NCI-H146 treated with DMSO at 0.1 percent for 48 hours (cell line): ENCODE measurements at regions not wholly inside any gene's neighbourhood (a gene's known extent, or its start where the extent isn't known, plus 50 kb on each side); places are given as distances from the start of the nearest gene placed in this dataset.

Experiments used
- DNase-seq: peaks from one replicate; lab custom pipeline; 2025; ENCODE audit not compliant: unreplicated experiment; lab: John Stamatoyannopoulos, UW

- no peak for DNase-seq
Observed at GRCh38 chr4:81573840-81574239, 102.1 kb upstream of the RASGEF1B start.

GRCh38 chr4:81572402-81572801 is 100.7 kb upstream of the RASGEF1B start:
- DNase-seq = no peak

DNA sequence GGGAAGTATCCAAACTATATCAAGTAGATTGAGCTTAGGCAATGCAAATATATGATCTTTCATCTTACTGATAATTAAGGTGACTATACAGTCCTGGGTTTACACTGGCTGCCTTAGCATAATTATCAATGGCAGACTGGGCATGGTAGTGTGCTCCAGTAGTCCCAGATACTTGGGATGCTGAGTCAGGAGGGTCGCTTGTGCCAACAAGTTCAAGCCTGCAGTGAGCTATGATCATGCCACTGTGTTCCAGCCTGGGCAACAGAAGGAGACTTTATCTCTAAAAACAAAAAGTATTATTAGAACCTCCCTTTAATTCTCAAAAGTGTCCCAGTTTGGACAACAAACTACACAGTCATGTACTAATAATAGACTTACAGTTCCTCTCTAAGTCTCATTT is 99.4 kb upstream of the RASGEF1B start:
- no peak for DNase-seq

- DNase-seq = no peak
Observed at GRCh38 chr4:81566161-81566591, 94.5 kb upstream of the RASGEF1B start.

DNA sequence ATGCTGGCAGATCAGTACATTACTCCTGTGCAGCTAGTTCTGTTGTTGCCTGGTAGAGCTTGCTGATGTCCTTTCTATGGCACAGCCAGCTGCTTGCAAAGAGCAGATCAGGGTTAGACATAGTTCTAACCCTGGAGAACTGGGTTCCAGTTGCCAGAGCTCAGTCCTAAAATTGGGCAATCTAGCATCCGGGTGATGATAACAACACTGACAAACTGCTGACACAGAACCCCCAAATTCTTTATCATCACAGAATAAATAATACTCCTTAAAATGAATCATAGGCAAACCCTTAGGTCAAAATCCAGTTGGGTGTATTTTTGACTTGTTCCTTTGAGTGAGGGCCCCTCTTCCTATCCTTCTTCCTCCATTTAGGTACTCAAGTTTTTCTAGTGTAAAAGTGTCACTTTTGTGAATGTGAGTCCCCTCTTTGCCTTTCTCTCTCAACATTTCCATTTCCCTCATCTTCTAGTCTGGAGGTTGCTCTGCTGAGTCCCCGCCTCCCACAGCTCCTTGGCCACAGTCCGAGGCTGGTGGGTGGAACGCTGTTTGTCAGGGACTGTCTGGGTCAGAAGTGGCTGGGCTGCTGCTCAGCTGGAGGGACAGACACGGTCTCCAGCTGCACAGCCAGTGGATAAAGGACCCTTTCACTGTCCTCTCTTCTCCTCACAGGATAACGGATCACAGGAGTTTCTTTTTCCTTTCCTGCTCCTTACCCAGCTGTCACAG is 93.6 kb upstream of the RASGEF1B start:
- DNase-seq = no peak

GRCh38 chr4:81564025-81564424 is 92.3 kb upstream of the RASGEF1B start:
- DNase-seq = no peak

- no peak for DNase-seq
Observed at GRCh38 chr4:81562093-81562492, 90.4 kb upstream of the RASGEF1B start.

GRCh38 chr4:81557306-81557705 is 85.6 kb upstream of the RASGEF1B start:
- no peak for DNase-seq

DNA sequence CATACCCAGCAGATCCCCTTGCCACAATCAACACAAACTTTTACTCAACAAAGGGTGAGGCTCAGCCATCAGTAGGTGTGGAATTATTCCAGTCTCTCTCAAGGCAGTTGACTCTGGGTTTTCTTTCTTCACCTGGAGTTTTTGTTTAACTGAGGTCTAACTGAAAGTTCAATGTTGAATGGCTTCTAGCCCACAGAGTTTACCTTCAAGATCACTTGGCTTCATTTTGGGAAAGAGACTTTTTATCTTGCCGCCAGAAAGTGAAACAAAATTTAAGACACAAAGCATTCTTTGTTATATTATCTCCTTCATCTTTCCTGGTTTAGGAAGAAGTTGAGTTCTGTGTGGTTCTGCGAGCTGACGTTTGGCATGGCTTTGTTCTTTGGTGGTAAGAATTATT is 83.8 kb upstream of the RASGEF1B start:
- no peak for DNase-seq

DNA sequence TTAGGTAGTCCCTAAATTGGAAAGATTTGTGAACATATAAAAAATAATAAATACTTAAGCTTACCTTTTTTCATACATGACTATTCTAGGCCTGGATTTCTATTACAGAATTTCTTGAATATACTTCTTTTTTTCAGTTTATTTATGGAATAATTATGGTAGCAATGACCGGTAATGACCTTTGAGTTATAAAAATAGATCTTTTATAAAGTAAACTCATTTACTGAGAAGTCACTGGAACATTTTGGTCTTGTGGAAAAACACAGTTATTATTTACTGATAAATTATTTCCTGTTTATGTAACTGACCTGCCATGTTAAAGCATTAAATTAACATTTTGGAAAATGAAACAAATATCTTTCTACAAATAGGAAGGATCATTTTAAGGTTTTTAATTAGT is 80.4 kb upstream of the RASGEF1B start:
- no peak for DNase-seq

DNA sequence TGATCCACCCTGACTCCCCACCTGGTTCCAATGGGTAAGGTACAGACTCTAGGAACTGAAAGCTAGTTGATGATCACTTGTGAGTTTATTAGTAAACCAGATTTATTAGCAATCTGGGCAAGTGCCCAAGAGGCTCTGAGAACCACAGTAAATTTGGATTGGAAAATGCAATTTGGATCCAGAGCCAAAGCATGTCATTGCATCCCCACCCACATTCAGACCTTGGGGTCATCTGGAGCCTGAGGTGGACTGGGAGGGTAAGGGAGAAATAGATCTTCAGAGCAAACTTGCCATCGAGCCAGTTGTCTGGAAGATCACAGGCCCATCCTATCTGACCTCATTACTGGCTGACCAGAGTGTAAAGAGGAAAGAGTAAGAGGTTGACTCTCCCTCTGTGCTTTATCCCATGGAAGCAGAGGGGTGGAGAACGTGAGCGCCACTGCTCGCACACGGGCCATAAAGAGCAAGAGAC is 78.7 kb upstream of the RASGEF1B start:
- DNase-seq = no peak

GRCh38 chr4:81549984-81550383 is 78.3 kb upstream of the RASGEF1B start:
- DNase-seq = peak; percentile 39

DNA sequence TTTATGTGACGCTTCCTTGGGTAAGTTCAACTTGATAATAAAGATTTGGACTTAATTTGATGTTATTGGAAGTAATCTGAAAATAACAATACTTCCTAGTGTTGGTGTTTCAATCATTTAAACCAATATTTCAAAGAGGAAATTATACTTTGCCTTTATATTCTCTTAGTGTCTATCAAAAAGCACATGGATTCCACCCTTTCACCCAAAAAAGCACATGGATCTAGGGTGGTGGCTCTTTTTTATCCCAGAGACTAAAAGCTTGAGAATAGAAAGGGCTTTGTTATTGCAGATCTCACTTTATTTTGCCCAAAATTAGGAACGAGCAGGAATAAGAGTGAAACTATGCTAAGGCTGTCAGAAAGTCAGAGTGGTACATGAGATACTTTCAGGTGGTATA is 75.1 kb upstream of the RASGEF1B start:
- DNase-seq = no peak

DNA sequence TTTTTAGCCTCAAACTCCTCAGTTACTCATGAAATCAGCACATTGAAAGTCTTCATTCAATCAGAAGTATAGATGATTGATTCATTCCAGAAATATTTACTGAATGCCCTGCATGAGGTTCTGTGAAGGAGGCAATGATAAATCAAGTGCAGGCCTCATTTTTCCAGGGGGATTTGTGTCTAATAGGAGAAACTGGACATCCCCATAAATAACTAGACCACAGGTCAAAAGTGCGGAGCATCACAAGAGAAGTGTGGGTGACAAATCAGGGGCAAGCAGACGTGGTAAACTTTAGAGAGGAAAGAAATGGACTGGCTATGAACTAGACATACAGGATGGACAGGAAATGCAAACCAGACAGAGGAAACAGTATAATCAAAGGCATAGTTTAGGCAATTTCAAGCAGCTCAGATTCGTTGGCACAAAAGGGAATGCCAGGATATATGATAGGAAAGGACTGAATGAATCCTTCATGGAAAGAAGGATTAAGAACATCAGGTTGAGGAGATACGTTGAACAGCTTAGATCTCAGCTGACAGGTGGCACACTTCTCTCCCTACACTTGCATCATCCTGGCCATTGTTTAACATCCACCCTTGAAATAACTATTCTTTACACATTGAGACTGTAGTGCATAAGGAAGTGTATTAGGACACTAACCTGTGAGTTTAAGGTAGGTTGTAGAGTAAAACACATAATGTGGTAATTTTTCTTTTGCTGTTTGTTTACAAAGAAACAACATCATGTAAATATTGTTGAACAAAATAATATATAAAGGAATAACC is 69.6 kb upstream of the RASGEF1B start:
- DNase-seq = no peak

GRCh38 chr4:81538716-81539427 is 67.2 kb upstream of the RASGEF1B start:
- no peak for DNase-seq

DNA sequence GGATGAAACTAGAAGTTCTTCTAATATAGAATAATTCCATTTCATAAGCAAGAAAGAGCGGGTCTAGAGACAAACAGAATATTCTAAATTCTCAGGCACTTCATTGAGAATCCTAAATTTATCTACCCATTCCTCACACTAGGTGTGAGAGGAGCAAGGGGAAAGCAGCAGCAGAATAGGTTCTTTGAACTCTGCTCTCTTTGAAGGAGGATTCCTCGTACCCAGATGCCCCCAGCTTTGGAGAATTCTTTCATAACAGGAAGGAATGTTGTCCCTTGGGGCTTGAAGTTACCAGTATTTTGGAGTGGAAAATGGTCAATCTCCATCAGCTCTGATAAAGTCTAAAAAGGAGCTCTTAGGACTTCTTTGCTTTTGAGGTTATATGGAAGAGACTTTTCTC is 59.7 kb upstream of the RASGEF1B start:
- DNase-seq = no peak

DNA sequence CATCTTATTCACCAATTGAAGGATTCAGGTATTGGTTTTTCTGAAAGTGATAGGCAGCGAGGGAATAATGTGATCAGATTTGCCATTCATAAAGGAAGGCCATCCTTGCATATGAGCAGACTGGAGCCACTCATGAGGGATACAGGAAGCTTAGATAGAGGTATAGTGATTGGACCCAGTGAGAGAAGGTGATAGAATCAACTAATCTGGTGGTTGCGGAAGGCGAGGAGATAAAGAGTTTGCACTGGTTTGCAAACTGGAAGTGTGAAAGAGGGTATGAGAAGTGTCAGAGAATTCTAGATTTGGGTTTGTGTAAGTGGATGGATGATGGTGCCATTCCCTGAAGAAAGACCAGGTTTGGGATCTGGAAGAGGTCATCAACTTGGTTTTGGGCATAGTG is 57.3 kb upstream of the RASGEF1B start:
- no peak for DNase-seq

GRCh38 chr4:81528200-81528599 is 56.5 kb upstream of the RASGEF1B start:
- DNase-seq = no peak

DNA sequence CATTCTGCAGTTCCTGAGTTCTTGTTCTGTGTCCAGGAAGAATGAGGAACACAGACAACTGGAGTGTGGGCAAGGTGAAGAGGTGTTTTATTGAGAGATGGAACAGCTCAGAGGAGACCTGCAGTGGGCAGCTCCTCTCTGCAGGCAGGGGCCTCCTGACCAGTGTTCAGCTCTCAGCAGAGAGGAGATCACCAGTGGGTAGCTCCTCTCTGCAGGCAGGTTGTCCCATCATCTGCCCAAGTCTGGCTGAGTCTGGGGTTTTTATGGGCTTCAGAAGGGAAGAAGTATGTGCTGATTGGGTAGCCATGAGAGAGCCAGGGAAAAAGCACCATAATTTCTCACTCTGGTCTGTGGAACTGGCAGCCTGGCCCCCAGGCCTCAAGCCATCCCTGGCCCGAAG is 56.0 kb upstream of the RASGEF1B start:
- DNase-seq = no peak

GRCh38 chr4:81527115-81527514 is 55.4 kb upstream of the RASGEF1B start:
- no peak for DNase-seq

GRCh38 chr4:81526706-81527105 is 55.0 kb upstream of the RASGEF1B start:
- DNase-seq = no peak
